Ishikawa (cell line): ENCODE measurements at regions not wholly inside any gene's neighbourhood (a gene's known extent, or its start where the extent isn't known, plus 50 kb on each side); places are given as distances from the start of the nearest gene placed in this dataset.

ENCODE experiments used
- CREB1 ChIP-seq: IDR thresholded peaks from 2 replicates; pipeline ENCODE4 v1.6.1; 2012; ENCODE audit warnings: low read depth
- EGR1 ChIP-seq: IDR thresholded peaks from 2 replicates; pipeline ENCODE4 v1.6.1; 2012
- EP300 ChIP-seq: IDR thresholded peaks from 2 replicates; pipeline ENCODE4 v1.6.1; 2012; ENCODE audit warnings: borderline replicate concordance
- RAD21 ChIP-seq: IDR thresholded peaks from 2 replicates; pipeline ENCODE4 v1.6.1; 2012; ENCODE audit warnings: low read depth
- REST ChIP-seq: IDR thresholded peaks from 2 replicates; pipeline ENCODE4 v1.6.1; 2012; ENCODE audit warnings: low read depth, mild to moderate bottlenecking
- TAF1 ChIP-seq: IDR thresholded peaks from 2 replicates; pipeline ENCODE4 v1.6.1; 2012; ENCODE audit warnings: low read depth, mild to moderate bottlenecking
- TEAD4 ChIP-seq: IDR thresholded peaks from 2 replicates; pipeline ENCODE4 v1.6.1; 2012
- YY1 ChIP-seq: IDR thresholded peaks from 2 replicates; pipeline ENCODE4 v1.6.1; 2012; ENCODE audit warnings: low read depth
- TF ChIP-seq, protein P1 (sequence below): IDR thresholded peaks from 2 replicates; pipeline ENCODE4 v1.6.1; 2012

DNA sequence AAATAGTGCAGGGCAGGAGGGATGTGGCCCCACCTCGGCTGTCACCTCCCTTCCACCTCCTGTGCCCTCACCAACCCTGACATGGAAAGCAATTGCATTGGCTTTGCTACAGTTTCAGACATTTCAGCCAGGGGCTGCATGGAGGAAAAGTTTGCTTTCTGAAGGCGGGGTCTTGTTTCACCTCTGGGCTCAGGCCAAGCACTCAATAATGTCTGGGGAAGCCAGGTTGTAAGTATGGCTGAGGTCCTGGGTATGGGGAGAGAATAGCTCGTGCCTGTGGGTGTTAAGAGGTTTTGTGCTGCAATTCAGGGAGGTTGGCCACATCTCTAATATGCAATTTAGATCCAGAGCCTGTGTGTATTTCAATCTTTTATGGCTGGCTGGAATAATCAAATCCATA lies 238.4 kb upstream of the MKI67 start:
- TF ChIP-seq RAD21: no peak
- TF ChIP-seq TAF1: no peak
- no peak for TF ChIP-seq YY1
- TF ChIP-seq EP300: no peak
- no peak for TF ChIP-seq TEAD4
- no peak for TF ChIP-seq REST
- no peak for TF ChIP-seq EGR1
- TF ChIP-seq, protein P1, sequence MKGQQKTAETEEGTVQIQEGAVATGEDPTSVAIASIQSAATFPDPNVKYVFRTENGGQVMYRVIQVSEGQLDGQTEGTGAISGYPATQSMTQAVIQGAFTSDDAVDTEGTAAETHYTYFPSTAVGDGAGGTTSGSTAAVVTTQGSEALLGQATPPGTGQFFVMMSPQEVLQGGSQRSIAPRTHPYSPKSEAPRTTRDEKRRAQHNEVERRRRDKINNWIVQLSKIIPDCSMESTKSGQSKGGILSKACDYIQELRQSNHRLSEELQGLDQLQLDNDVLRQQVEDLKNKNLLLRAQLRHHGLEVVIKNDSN: no peak
- no peak for TF ChIP-seq CREB1
